OCI-LY3 (cell line): ENCODE measurements at regions not wholly inside any gene's neighbourhood (a gene's known extent, or its start where the extent isn't known, plus 50 kb on each side); places are given as distances from the start of the nearest gene placed in this dataset.

Experiments used
- H2AFZ ChIP-seq: fragments of 200-600, 300-600 bp; shearing (Covaris generic); 2 replicates; pipeline ENCODE4 v1.6.0; 2014; ENCODE audit warnings: antibody characterized with exemption, low read depth, low read length
- H3K27ac ChIP-seq: fragments of 200-600, 300-600 bp; sonication (generic); 2 replicates; pipeline ENCODE4 v1.5.1; 2014; ENCODE audit warnings: mild to moderate bottlenecking, low read length, moderate library complexity, mixed read lengths
- H3K27me3 ChIP-seq: fragments of 200-600, 300-600 bp; sonication (generic); 2 replicates; pipeline ENCODE4 v1.6.1; 2014; ENCODE audit warnings: low read depth, low read length, mixed read lengths
- H3K36me3 ChIP-seq: fragments of 200-600, 300-600 bp; sonication (generic); replicated peaks from 2 replicates; pipeline ENCODE3; 2014; ENCODE audit warnings: low read depth, low read length, mixed read lengths
- H3K4me1 ChIP-seq: fragments of 300-600, 200-600 bp; sonication (generic); 2 replicates; pipeline ENCODE4 v1.6.1; 2014; ENCODE audit warnings: low read length, mixed read lengths
- H3K4me2 ChIP-seq: fragments of 200-600, 300-600 bp; sonication (generic); 2 replicates; pipeline ENCODE4 v1.6.1; 2014; ENCODE audit warnings: low read length, mixed read lengths
- H3K4me3 ChIP-seq: fragments of 300-600, 200-600 bp; sonication (generic); 2 replicates; pipeline ENCODE4 v1.5.1; 2014; ENCODE audit warnings: antibody characterized with exemption, mild to moderate bottlenecking, low read length, moderate library complexity
- H3K79me2 ChIP-seq: fragments of 300-600, 200-600 bp; shearing (Covaris generic); 2 replicates; pipeline ENCODE4 v1.6.1; 2014; ENCODE audit warnings: mild to moderate bottlenecking, low read length, mixed read lengths
- H3K9ac ChIP-seq: fragments of 300-600, 200-600 bp; shearing (Covaris generic); 2 replicates; pipeline ENCODE4 v1.6.0; 2014; ENCODE audit warnings: mild to moderate bottlenecking, low read length, moderate library complexity
- H3K9me3 ChIP-seq: fragments of 200-600, 300-600 bp; shearing (Covaris generic); 2 replicates; pipeline ENCODE4 v1.6.1; 2014; ENCODE audit warnings: low read length, mixed read lengths; ENCODE audit not compliant: insufficient read depth
- H4K20me1 ChIP-seq: fragments of 200-600, 300-600 bp; sonication (generic); 2 replicates; pipeline ENCODE4 v1.6.1; 2016; ENCODE audit warnings: low read length, mixed read lengths; ENCODE audit not compliant: insufficient read depth
- EZH2phosphoT487 ChIP-seq: fragments of 200-600 bp; shearing (Covaris generic); IDR thresholded peaks from 2 replicates; pipeline ENCODE4 v1.6.1; 2018; ENCODE audit warnings: antibody characterized with exemption, mixed run types, low read depth
- TF ChIP-seq, protein P1 (sequence below): fragments of 200-600, 300-600 bp; sonication (generic); IDR thresholded peaks from 2 replicates; pipeline ENCODE4 v1.5.1; 2014; ENCODE audit warnings: antibody characterized with exemption, low read length, low read depth

DNA sequence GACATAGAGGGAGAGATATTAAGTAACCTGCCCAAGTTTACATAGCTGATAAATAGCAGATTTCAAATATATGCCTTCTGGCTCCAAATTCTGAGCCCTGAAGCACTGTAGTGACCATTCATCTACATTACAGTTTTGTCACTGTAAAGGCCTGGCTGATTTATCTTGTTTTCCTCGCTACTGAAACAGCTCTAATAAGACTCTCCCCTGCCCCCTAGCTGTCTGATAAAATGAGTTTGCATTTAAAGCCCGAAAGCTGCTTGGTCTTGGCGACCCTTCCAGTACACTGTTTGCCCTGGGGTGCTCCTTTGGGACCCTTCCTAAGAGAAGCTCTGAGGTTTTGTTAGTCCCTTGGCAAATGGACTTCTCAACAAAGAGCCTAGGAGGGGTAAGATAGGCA, 59.7 kb upstream of the RAB11FIP2 start:
- no peak overlapping the region for H3K27ac ChIP-seq
- H3K36me3 ChIP-seq, result no peaks in the 10 kb centered on the region
- H3K4me1 ChIP-seq, result no peaks in the 10 kb centered on the region
- H3K27me3 ChIP-seq, result no peaks in the 10 kb centered on the region
- H3K9ac ChIP-seq, result no peak overlapping the region
- no peaks in the 10 kb centered on the region for H3K9me3 ChIP-seq
- no peak overlapping the region for H3K4me2 ChIP-seq
- no peak for TF ChIP-seq EZH2phosphoT487
- TF ChIP-seq, protein P1, sequence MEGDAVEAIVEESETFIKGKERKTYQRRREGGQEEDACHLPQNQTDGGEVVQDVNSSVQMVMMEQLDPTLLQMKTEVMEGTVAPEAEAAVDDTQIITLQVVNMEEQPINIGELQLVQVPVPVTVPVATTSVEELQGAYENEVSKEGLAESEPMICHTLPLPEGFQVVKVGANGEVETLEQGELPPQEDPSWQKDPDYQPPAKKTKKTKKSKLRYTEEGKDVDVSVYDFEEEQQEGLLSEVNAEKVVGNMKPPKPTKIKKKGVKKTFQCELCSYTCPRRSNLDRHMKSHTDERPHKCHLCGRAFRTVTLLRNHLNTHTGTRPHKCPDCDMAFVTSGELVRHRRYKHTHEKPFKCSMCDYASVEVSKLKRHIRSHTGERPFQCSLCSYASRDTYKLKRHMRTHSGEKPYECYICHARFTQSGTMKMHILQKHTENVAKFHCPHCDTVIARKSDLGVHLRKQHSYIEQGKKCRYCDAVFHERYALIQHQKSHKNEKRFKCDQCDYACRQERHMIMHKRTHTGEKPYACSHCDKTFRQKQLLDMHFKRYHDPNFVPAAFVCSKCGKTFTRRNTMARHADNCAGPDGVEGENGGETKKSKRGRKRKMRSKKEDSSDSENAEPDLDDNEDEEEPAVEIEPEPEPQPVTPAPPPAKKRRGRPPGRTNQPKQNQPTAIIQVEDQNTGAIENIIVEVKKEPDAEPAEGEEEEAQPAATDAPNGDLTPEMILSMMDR, result peak; percentile 39
- H3K79me2 ChIP-seq, result no peaks in the 10 kb centered on the region
- no peak overlapping the region for H3K4me3 ChIP-seq
- H2AFZ ChIP-seq, result no peak overlapping the region
- no peaks in the 10 kb centered on the region for H4K20me1 ChIP-seq

GRCh38 chr10:118102121-118102520, 55.4 kb upstream of the RAB11FIP2 start:
- Histone ChIP-seq H3K4me3 (no peak overlapping the region), H3K4me2 (no peak overlapping the region), H3K36me3 (no peaks in the 10 kb centered on the region), H3K27ac (no peak overlapping the region), H4K20me1 (no peaks in the 10 kb centered on the region), H3K9me3 (no peaks in the 10 kb centered on the region), H3K9ac (no peak overlapping the region), H3K27me3 (no peaks in the 10 kb centered on the region), H3K4me1 (no peaks in the 10 kb centered on the region), H2AFZ (no peak overlapping the region), H3K79me2 (no peaks in the 10 kb centered on the region)
- TF ChIP-seq, protein P1, result no peak
- no peak for TF ChIP-seq EZH2phosphoT487

DNA sequence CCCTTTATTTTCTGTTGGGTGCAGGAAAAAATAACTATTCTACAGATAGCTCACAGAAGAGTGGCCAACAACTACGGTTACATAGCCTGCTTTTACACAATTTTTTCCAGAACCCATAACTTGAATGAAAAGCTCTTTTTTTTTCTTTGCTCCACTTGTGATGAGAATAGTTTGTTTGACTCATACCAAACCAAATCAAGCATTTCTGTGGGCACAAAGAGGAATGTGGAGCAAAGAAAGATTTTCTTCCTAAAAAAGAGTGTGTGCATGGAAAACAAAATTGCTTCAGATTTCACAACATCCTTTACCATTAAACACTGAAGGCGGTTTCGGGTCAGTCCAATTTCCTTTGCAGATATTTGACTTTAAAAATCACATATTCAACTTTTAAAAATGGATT, 54.8 kb upstream of the RAB11FIP2 start:
- Histone ChIP-seq H3K79me2 (no peaks in the 10 kb centered on the region), H2AFZ (no peak overlapping the region), H3K9me3 (no peaks in the 10 kb centered on the region), H3K27me3 (no peaks in the 10 kb centered on the region), H3K4me3 (no peak overlapping the region), H3K27ac (no peak overlapping the region), H3K36me3 (no peaks in the 10 kb centered on the region), H3K4me1 (no peaks in the 10 kb centered on the region), H3K4me2 (no peak overlapping the region), H3K9ac (no peak overlapping the region), H4K20me1 (no peaks in the 10 kb centered on the region)
- TF ChIP-seq EZH2phosphoT487, result no peak
- TF ChIP-seq, protein P1, result no peak
